Left ventricle myocardium inferior (tissue), 1 donor: ENCODE measurements at regions not wholly inside any gene's neighbourhood (a gene's known extent, or its start where the extent isn't known, plus 50 kb on each side); places are given as distances from the start of the nearest gene placed in this dataset.

Source experiments
- DNase-seq: peaks from one replicate; pipeline ENCODE4 v3.0.0-alpha.2; 2020
- H3K27ac ChIP-seq: fragments of 200-600 bp; replicated peaks from 2 replicates; pipeline ENCODE4 v1.8.0; 2021
- H3K27me3 ChIP-seq: fragments of 200-600 bp; 2 replicates; pipeline ENCODE4 v1.8.0; 2021; ENCODE audit warnings: low read depth
- H3K36me3 ChIP-seq: fragments of 200-600 bp; 2 replicates; pipeline ENCODE4 v1.8.0; 2021
- H3K4me1 ChIP-seq: fragments of 200-600 bp; 2 replicates; pipeline ENCODE4 v1.8.0; 2021
- H3K4me3 ChIP-seq: fragments of 200-600 bp; 2 replicates; pipeline ENCODE4 v1.8.0; 2021; ENCODE audit warnings: mild to moderate bottlenecking, moderate library complexity
- H3K9me3 ChIP-seq: fragments of 200-600 bp; replicated peaks from 2 replicates; pipeline ENCODE4 v1.8.0; 2021
- CTCF ChIP-seq: fragments of 200-600 bp; IDR thresholded peaks from 2 replicates; pipeline ENCODE4 v1.8.0; 2021; ENCODE audit warnings: antibody characterized with exemption, mild to moderate bottlenecking, borderline replicate concordance
- intact Hi-C: fragments of 100-400 bp; cut with micrococcal nuclease; formaldehyde crosslinking; loops from one replicate; pipeline ENCODE4 v1.11.0; 2022
- donor health status: DM: no; HTN: yes; CAD: no; lungs with severe emphysema.

- Histone ChIP-seq H3K36me3 (no peaks in the 10 kb centered on the region), H3K9me3 (peaks cover 19% of the 10 kb centered on the region), H3K27ac (no peak overlapping the region), H3K4me3 (no peak overlapping the region), H3K4me1 (no peaks in the 10 kb centered on the region), H3K27me3 (no peaks in the 10 kb centered on the region)
- DNase-seq: no peak
- intact Hi-C loops: no loop called here
- TF ChIP-seq CTCF: no peak
Observed at GRCh38 chr12:60805364-60805763, 1209.5 kb downstream of the SLC16A7 start.

GRCh38 chr12:60819794-60820193, 1224.0 kb downstream of the SLC16A7 start:
- intact Hi-C loops: no loop called here
- Histone ChIP-seq H3K27me3 (no peaks in the 10 kb centered on the region), H3K4me3 (no peak overlapping the region), H3K27ac (no peak overlapping the region), H3K36me3 (no peaks in the 10 kb centered on the region), H3K9me3 (peaks cover 15% of the 10 kb centered on the region), H3K4me1 (no peaks in the 10 kb centered on the region)
- TF ChIP-seq CTCF: no peak
- no peak for DNase-seq

GRCh38 chr12:60822580-60822979, 1226.8 kb downstream of the SLC16A7 start:
- intact Hi-C loops: no loop called here
- Histone ChIP-seq H3K27me3 (no peaks in the 10 kb centered on the region), H3K36me3 (no peaks in the 10 kb centered on the region), H3K4me1 (no peaks in the 10 kb centered on the region), H3K27ac (no peak overlapping the region), H3K4me3 (no peak overlapping the region), H3K9me3 (peaks cover 4% of the 10 kb centered on the region)
- DNase-seq: no peak
- TF ChIP-seq CTCF: no peak

- no peak for DNase-seq
- no peaks in the 10 kb centered on the region for H3K9me3 ChIP-seq
- TF ChIP-seq CTCF: no peak
- no peak overlapping the region for H3K27ac ChIP-seq
- intact Hi-C loops: no loop called here
- H3K4me1 ChIP-seq: no peaks in the 10 kb centered on the region
- no peaks in the 10 kb centered on the region for H3K27me3 ChIP-seq
- H3K36me3 ChIP-seq: no peaks in the 10 kb centered on the region
- H3K4me3 ChIP-seq: no peak overlapping the region
Observed at GRCh38 chr12:60830381-60830780, 1234.6 kb downstream of the SLC16A7 start.

- Histone ChIP-seq H3K9me3 (no peaks in the 10 kb centered on the region), H3K4me3 (no peak overlapping the region), H3K27me3 (no peaks in the 10 kb centered on the region), H3K36me3 (no peaks in the 10 kb centered on the region), H3K4me1 (no peaks in the 10 kb centered on the region), H3K27ac (no peak overlapping the region)
- TF ChIP-seq CTCF: no peak
- DNase-seq: no peak
- intact Hi-C loops: no loop called here
Observed at GRCh38 chr12:60832290-60832689, 1236.5 kb downstream of the SLC16A7 start.

- Histone ChIP-seq H3K36me3 (no peaks in the 10 kb centered on the region), H3K4me1 (no peaks in the 10 kb centered on the region), H3K27ac (no peak overlapping the region), H3K9me3 (no peaks in the 10 kb centered on the region), H3K4me3 (no peak overlapping the region), H3K27me3 (no peaks in the 10 kb centered on the region)
- intact Hi-C loops: no loop called here
- no peak for TF ChIP-seq CTCF
- DNase-seq: no peak
Observed at GRCh38 chr12:60834372-60834771, 1238.5 kb downstream of the SLC16A7 start.
